ENCODE measurements at regions not wholly inside any gene's neighbourhood (a gene's known extent, or its start where the extent isn't known, plus 50 kb on each side); places are given as distances from the start of the nearest gene placed in this dataset.

DNA sequence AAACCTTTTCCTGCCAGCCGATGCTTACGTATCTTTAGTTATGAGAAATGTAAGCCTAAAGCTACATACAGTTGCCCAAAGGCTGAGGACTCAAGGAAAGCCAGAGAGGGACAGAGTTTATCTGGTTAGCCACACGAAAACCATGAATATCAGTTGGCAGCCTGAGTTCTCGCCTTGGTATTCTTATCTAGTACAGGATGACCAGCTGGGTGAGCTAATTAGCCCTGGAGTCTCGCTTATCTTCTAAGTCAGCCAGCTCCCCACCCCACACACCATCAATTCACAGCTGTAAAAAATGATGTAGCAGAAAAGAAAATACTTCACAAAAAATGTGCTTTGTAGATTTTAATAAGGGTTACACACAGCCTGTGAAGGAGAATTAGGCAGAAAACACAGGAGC, 617.5 kb upstream of the SOX11 start:
- Mint-ChIP-seq H3K27ac (no peak overlapping the region), H3K36me3 (no peaks in the 10 kb centered on the region), H3K9me3 (no peaks in the 10 kb centered on the region), H3K27me3 (ENCODE audit: insufficient read depth, low read depth) (no peaks in the 10 kb centered on the region), H3K4me1 (peaks cover 3% of the 10 kb centered on the region), H3K4me3 (no peak overlapping the region)
- Histone ChIP-seq H2AFZ (replicated peaks) (no peak overlapping the region), H3K27ac (no peak overlapping the region), H3K27me3 (no peaks in the 10 kb centered on the region), H3K9ac (no peak overlapping the region), H3F3A (ENCODE audit: low read depth) (no peaks in the 10 kb centered on the region), H3K36me3 (no peaks in the 10 kb centered on the region), H3K4me1 (peaks cover 11% of the 10 kb centered on the region), H3K4me2 (no peak overlapping the region), H3K9me3 (ENCODE audit: low read depth) (no peaks in the 10 kb centered on the region), H4K20me1 (ENCODE audit: low read depth) (no peaks in the 10 kb centered on the region), H3K4me3 (no peak overlapping the region), H3K79me2 (ENCODE audit: low read depth) (no peaks in the 10 kb centered on the region)
- TF ChIP-seq, protein P1, sequence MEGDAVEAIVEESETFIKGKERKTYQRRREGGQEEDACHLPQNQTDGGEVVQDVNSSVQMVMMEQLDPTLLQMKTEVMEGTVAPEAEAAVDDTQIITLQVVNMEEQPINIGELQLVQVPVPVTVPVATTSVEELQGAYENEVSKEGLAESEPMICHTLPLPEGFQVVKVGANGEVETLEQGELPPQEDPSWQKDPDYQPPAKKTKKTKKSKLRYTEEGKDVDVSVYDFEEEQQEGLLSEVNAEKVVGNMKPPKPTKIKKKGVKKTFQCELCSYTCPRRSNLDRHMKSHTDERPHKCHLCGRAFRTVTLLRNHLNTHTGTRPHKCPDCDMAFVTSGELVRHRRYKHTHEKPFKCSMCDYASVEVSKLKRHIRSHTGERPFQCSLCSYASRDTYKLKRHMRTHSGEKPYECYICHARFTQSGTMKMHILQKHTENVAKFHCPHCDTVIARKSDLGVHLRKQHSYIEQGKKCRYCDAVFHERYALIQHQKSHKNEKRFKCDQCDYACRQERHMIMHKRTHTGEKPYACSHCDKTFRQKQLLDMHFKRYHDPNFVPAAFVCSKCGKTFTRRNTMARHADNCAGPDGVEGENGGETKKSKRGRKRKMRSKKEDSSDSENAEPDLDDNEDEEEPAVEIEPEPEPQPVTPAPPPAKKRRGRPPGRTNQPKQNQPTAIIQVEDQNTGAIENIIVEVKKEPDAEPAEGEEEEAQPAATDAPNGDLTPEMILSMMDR (IDR thresholded peaks at IDR 0.05), result no peak
- DNase-seq (ENCODE audit: low spot score), result no peak

DNA sequence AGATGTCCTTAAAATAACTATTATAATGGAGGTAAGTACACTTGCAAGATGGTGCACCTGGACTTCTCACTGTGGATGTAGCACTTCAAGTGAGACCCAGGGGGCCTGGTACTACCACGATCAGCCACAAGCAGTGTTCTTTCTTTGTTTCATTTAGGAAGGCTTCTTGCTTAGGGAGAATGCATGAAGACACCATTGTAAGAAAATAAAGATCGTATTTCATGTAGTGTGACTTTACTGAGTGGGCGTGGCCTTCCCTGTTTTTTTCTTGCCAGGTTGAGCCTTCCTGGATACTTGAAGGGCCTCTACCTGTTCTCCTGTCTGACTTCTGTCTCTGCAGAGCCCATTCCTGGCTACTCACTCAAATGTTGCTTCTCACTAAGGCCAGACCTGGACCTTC, 615.6 kb upstream of the SOX11 start:
- TF ChIP-seq, protein P1 (IDR thresholded peaks at IDR 0.05), result peak; percentile 8
- TF ChIP-seq EZH2 (IDR thresholded peaks at IDR 0.05) (no peak), EZH2phosphoT487 (IDR thresholded peaks at IDR 0.05) (no peak)
- Mint-ChIP-seq H3K9me3 (no peaks in the 10 kb centered on the region), H3K27me3 (ENCODE audit: insufficient read depth, low read depth) (no peaks in the 10 kb centered on the region), H3K27ac (no peak overlapping the region), H3K4me1 (peaks cover 8% of the 10 kb centered on the region), H3K36me3 (no peaks in the 10 kb centered on the region), H3K4me3 (no peak overlapping the region)
- Histone ChIP-seq H3K4me2 (no peak overlapping the region), H3K9me3 (ENCODE audit: low read depth) (no peaks in the 10 kb centered on the region), H2AFZ (replicated peaks) (no peak overlapping the region), H3K27ac (no peak overlapping the region), H3K79me2 (ENCODE audit: low read depth) (no peaks in the 10 kb centered on the region), H3K9ac (no peak overlapping the region), H4K20me1 (ENCODE audit: low read depth) (no peaks in the 10 kb centered on the region), H3K36me3 (no peaks in the 10 kb centered on the region), H3K4me3 (no peak overlapping the region), H3K27me3 (no peaks in the 10 kb centered on the region), H3F3A (ENCODE audit: low read depth) (no peaks in the 10 kb centered on the region), H3K4me1 (peaks cover 11% of the 10 kb centered on the region)
- DNase-seq (ENCODE audit: low spot score), result peak; percentile 16

GRCh38 chr2:5077479-5078089, 614.6 kb upstream of the SOX11 start:
- no peak for DNase-seq (ENCODE audit: low spot score)
- TF ChIP-seq EZH2 (IDR thresholded peaks at IDR 0.05), result no peak
- TF ChIP-seq, protein P1 (IDR thresholded peaks at IDR 0.05), result peak; percentile 29
- Mint-ChIP-seq H3K27me3 (ENCODE audit: insufficient read depth, low read depth) (no peaks in the 10 kb centered on the region), H3K27ac (peak overlapping the region; percentile 44), H3K36me3 (no peaks in the 10 kb centered on the region), H3K4me3 (no peak overlapping the region), H3K9me3 (no peaks in the 10 kb centered on the region), H3K4me1 (peaks cover 12% of the 10 kb centered on the region)
- H3K79me2 ChIP-seq (ENCODE audit: low read depth), result no peaks in the 10 kb centered on the region
- no peak overlapping the region for H3K4me3 ChIP-seq
- H2AFZ ChIP-seq (replicated peaks), result peak overlapping the region; percentile 27
- H3K27me3 ChIP-seq, result no peaks in the 10 kb centered on the region
- H3F3A ChIP-seq (ENCODE audit: low read depth), result no peaks in the 10 kb centered on the region
- peaks cover 11% of the 10 kb centered on the region for H3K4me1 ChIP-seq
- H4K20me1 ChIP-seq (ENCODE audit: low read depth), result no peaks in the 10 kb centered on the region
- no peaks in the 10 kb centered on the region for H3K9me3 ChIP-seq (ENCODE audit: low read depth)
- no peak overlapping the region for H3K4me2 ChIP-seq
- no peak overlapping the region for H3K27ac ChIP-seq
- H3K9ac ChIP-seq, result no peak overlapping the region
- H3K36me3 ChIP-seq, result no peaks in the 10 kb centered on the region

Measured in neural progenitor cell (in vitro differentiated cells).